ENCODE measurements at regions not wholly inside any gene's neighbourhood (a gene's known extent, or its start where the extent isn't known, plus 50 kb on each side); places are given as distances from the start of the nearest gene placed in this dataset.

DNA sequence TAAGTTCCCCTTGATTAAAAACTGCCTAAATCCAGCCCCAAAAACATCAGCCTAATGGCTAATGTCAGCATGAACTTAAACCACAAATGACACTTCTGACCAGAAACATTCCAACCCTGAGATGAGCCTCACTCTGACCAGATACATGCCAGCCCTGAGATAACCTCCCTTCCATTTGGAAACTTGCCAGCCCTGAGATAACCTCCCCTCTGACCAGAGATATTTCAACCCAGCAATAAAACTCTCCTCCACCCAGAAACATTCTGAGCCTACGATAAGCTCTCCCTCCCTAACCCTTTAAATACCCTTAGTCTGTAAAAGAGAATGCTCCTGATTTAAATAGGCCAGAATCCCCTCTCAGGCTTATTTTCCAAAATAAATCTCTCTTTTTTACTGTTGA lies 1035.7 kb upstream of the NUDT12 start:
- POLR2A ChIA-PET, result no interaction called here
- FAIRE-seq, result no peak
- H3K4me3 ChIP-seq (replicated peaks in 1 of 3; ENCODE audit: insufficient read depth in 1 of 3, low read depth in 1 of 3, low read length in 3 of 3), result no peak overlapping the region
- H3K9me3 ChIP-seq (replicated peaks; ENCODE audit: control insufficient read depth, insufficient read depth, low read length), result no peaks in the 10 kb centered on the region
- H3K27ac ChIP-seq (ENCODE audit: insufficient read depth, low read depth, low read length), result no peak overlapping the region
- H3K9me1 ChIP-seq (replicated peaks; ENCODE audit: control insufficient read depth, extremely low read depth, insufficient read depth, low read length), result no peaks in the 10 kb centered on the region
- H3K4me1 ChIP-seq (ENCODE audit: control insufficient read depth, extremely low read depth, insufficient read depth, low read length), result no peaks in the 10 kb centered on the region
- H3K27me3 ChIP-seq (ENCODE audit: control insufficient read depth in 2 of 2, insufficient read depth in 2 of 2, low read length in 2 of 2), result no peaks in the 10 kb centered on the region
- H3K36me3 ChIP-seq (ENCODE audit: control insufficient read depth in 2 of 2, extremely low read depth in 1 of 2, insufficient read depth in 2 of 2, low read length in 2 of 2), result no peaks in the 10 kb centered on the region
- no peaks in the 10 kb centered on the region for H3K79me2 ChIP-seq (ENCODE audit: control insufficient read depth, insufficient read depth, low read length)
- H4K20me1 ChIP-seq (replicated peaks; ENCODE audit: control insufficient read depth, extremely low read depth, insufficient read depth, low read length), result no peaks in the 10 kb centered on the region
- dilution Hi-C loops (cut with MboI; ENCODE audit: extremely low pct_ligation_motif_present, low sequenced_read_pairs) (no loop called here), intact Hi-C loops (cut with micrococcal nuclease) (no loop called here)
- H3K4me2 ChIP-seq (ENCODE audit: insufficient read depth, low read length), result no peak overlapping the region
- TF ChIP-seq EZH2 (IDR thresholded peaks at IDR 0.05; ENCODE audit: borderline replicate concordance, low read depth, low read length, severe bottlenecking) (no peak), FOS (IDR thresholded peaks at IDR 0.05; ENCODE audit: borderline replicate concordance, insufficient read depth, low read length) (no peak), MYC (IDR thresholded peaks at IDR 0.05; ENCODE audit: low read depth, low read length) (no peak), POLR2A (IDR thresholded peaks at IDR 0.05; ENCODE audit: low read depth, low read length) (no peak), JUN (IDR thresholded peaks at IDR 0.05; ENCODE audit: borderline replicate concordance, insufficient read depth, insufficient read length, low read depth) (no peak), POLR2AphosphoS5 (IDR thresholded peaks at IDR 0.05; ENCODE audit: insufficient read depth, low read depth, low read length) (no peak)
- TF ChIP-seq, protein P1, sequence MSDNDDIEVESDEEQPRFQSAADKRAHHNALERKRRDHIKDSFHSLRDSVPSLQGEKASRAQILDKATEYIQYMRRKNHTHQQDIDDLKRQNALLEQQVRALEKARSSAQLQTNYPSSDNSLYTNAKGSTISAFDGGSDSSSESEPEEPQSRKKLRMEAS (IDR thresholded peaks at IDR 0.05; ENCODE audit: insufficient read depth, insufficient read length), result no peak
- TF ChIP-seq, protein P2, sequence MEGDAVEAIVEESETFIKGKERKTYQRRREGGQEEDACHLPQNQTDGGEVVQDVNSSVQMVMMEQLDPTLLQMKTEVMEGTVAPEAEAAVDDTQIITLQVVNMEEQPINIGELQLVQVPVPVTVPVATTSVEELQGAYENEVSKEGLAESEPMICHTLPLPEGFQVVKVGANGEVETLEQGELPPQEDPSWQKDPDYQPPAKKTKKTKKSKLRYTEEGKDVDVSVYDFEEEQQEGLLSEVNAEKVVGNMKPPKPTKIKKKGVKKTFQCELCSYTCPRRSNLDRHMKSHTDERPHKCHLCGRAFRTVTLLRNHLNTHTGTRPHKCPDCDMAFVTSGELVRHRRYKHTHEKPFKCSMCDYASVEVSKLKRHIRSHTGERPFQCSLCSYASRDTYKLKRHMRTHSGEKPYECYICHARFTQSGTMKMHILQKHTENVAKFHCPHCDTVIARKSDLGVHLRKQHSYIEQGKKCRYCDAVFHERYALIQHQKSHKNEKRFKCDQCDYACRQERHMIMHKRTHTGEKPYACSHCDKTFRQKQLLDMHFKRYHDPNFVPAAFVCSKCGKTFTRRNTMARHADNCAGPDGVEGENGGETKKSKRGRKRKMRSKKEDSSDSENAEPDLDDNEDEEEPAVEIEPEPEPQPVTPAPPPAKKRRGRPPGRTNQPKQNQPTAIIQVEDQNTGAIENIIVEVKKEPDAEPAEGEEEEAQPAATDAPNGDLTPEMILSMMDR (IDR thresholded peaks at IDR 0.05; ENCODE audit: extremely low read depth in 1 of 2, insufficient read depth in 1 of 2, low read depth in 1 of 2, low read length in 2 of 2), result no peak
- no TSS peak for BruUV-seq (replicated peaks)
- no peak for DNase-seq (ENCODE audit: low read depth, low spot score)
- H2AFZ ChIP-seq (ENCODE audit: low read depth, low read length), result no peak overlapping the region
- CTCF ChIA-PET, result no interaction called here
- H3K9ac ChIP-seq (replicated peaks; ENCODE audit: extremely low read depth, insufficient read depth, low read length), result no peak overlapping the region

All from endothelial cell of umbilical vein (primary cell).